Activated CD8-positive, alpha-beta T cell treated with anti-CD3 and anti-CD28 coated beads for 36 hours (primary cell): ENCODE measurements at regions not wholly inside any gene's neighbourhood (a gene's known extent, or its start where the extent isn't known, plus 50 kb on each side); places are given as distances from the start of the nearest gene placed in this dataset.

ENCODE experiments used
- ATAC-seq: fragments of 200-7000 bp; cut with Tn5 transposase; one replicate; pipeline ENCODE4 v1.10.0; 2021; ENCODE audit warnings: mild to moderate bottlenecking, moderate library complexity
- CTCF ChIA-PET: fragments of 350-600 bp; sonication (Branson Sonifier 250); formaldehyde crosslinking; loops from one replicate; lab custom pipeline; 2021; ENCODE audit warnings: antibody characterized with exemption; lab: Charles Lee
- POLR2A ChIA-PET: fragments of 350-600 bp; sonication (Branson Sonifier 250); formaldehyde crosslinking; loops from one replicate; lab custom pipeline; 2021; ENCODE audit warnings: antibody characterized with exemption; lab: Charles Lee
- DNase-seq: peaks from one replicate; pipeline ENCODE4 v3.0.0-alpha.2; 2020
- H3K27ac Mint-ChIP-seq: one replicate; pipeline ENCODE4 v1.8.0; 2021; ENCODE audit warnings: mild to moderate bottlenecking, mixed read lengths
- H3K27me3 Mint-ChIP-seq: one replicate; pipeline ENCODE4 v1.8.0; 2021; ENCODE audit warnings: mixed read lengths
- H3K36me3 Mint-ChIP-seq: one replicate; pipeline ENCODE4 v1.8.0; 2021; ENCODE audit warnings: low read depth, mixed read lengths
- H3K4me1 Mint-ChIP-seq: one replicate; pipeline ENCODE4 v1.8.0; 2021; ENCODE audit warnings: low read depth, mixed read lengths
- H3K4me3 Mint-ChIP-seq: one replicate; pipeline ENCODE4 v1.8.0; 2021; ENCODE audit warnings: mild to moderate bottlenecking, moderate library complexity, mixed read lengths
- H3K9me3 Mint-ChIP-seq: one replicate; pipeline ENCODE4 v1.8.0; 2021; ENCODE audit warnings: mixed read lengths
- CTCF ChIP-seq: fragments of 200-600 bp; IDR thresholded peaks from one replicate; pipeline ENCODE4 v1.8.0; 2022; ENCODE audit warnings: antibody characterized with exemption, mild to moderate bottlenecking
- intact Hi-C: fragments of 100-400 bp; cut with micrococcal nuclease; formaldehyde crosslinking; loops from one replicate; pipeline ENCODE4 v1.10.0; 2022

- CTCF ChIA-PET, result interaction anchor here (0.6 kb wide), 1 partner anchor 538 kb away, joined by 3 read pairs; no protein-coding TSS in a partner anchor
Measured at GRCh38 chr1:59161136-59161535, 135.8 kb upstream of the FGGY start.

GRCh38 chr1:59162665-59163064 is 134.2 kb upstream of the FGGY start:
- Mint-ChIP-seq H3K4me3 (no peak overlapping the region), H3K36me3 (peaks cover 1% of the 10 kb centered on the region), H3K27ac (no peak overlapping the region), H3K27me3 (no peaks in the 10 kb centered on the region), H3K4me1 (no peaks in the 10 kb centered on the region), H3K9me3 (peaks cover 9% of the 10 kb centered on the region)
- CTCF ChIA-PET, result no interaction called here
- DNase-seq (no peak), ATAC-seq (no peak)
- no peak for TF ChIP-seq CTCF
- POLR2A ChIA-PET, result no interaction called here
- intact Hi-C loops, result no loop called here

More at GRCh38 chr1:59161136-59161535, 135.8 kb upstream of the FGGY start:
- TF ChIP-seq CTCF, result no peak
- intact Hi-C loops, result no loop called here
- no peak for DNase-seq
- no peak overlapping the region for H3K27ac Mint-ChIP-seq
- POLR2A ChIA-PET, result no interaction called here
- peaks cover 9% of the 10 kb centered on the region for H3K9me3 Mint-ChIP-seq
- no peaks in the 10 kb centered on the region for H3K27me3 Mint-ChIP-seq
- no peak overlapping the region for H3K4me3 Mint-ChIP-seq
- H3K4me1 Mint-ChIP-seq, result no peaks in the 10 kb centered on the region
- peaks cover 1% of the 10 kb centered on the region for H3K36me3 Mint-ChIP-seq
- no peak for ATAC-seq

- CTCF ChIA-PET, result no interaction called here
- ATAC-seq (no peak), DNase-seq (no peak)
- no peak for TF ChIP-seq CTCF
- Mint-ChIP-seq H3K27me3 (no peaks in the 10 kb centered on the region), H3K36me3 (no peaks in the 10 kb centered on the region), H3K4me1 (no peaks in the 10 kb centered on the region), H3K9me3 (peaks cover 6% of the 10 kb centered on the region), H3K27ac (no peak overlapping the region), H3K4me3 (no peak overlapping the region)
- POLR2A ChIA-PET, result interaction anchor here (1.0 kb wide), 1 partner anchor 13 kb away, joined by 3 read pairs; no protein-coding TSS in a partner anchor
- intact Hi-C loops, result no loop called here
Measured at GRCh38 chr1:59163268-59164092, 133.4 kb upstream of the FGGY start.

- CTCF ChIA-PET, result no interaction called here
- H3K36me3 Mint-ChIP-seq, result no peaks in the 10 kb centered on the region
Measured at GRCh38 chr1:59164371-59164770, 132.5 kb upstream of the FGGY start.

More at GRCh38 chr1:59164371-59164770, 132.5 kb upstream of the FGGY start:
- Mint-ChIP-seq H3K9me3 (peaks cover 2% of the 10 kb centered on the region), H3K27ac (no peak overlapping the region), H3K4me3 (no peak overlapping the region), H3K4me1 (no peaks in the 10 kb centered on the region), H3K27me3 (no peaks in the 10 kb centered on the region)
- no peak for TF ChIP-seq CTCF
- ATAC-seq (no peak), DNase-seq (no peak)
- intact Hi-C loops, result no loop called here
- POLR2A ChIA-PET, result no interaction called here
